Omental fat pad (tissue), 3 donors: ENCODE measurements at regions not wholly inside any gene's neighbourhood (a gene's known extent, or its start where the extent isn't known, plus 50 kb on each side); places are given as distances from the start of the nearest gene placed in this dataset.

Experiments used
- ATAC-seq: fragments of 150-250 bp; one replicate; pipeline ENCODE4 v1.9.1; 2016; ENCODE audit warnings: mild to moderate bottlenecking, moderate library complexity; ENCODE audit not compliant: low FRiP score
- DNase-seq: peaks from one replicate; pipeline ENCODE4 v3.0.0-alpha.2; 2019; ENCODE audit warnings: low spot score
- TF ChIP-seq, protein P1 (sequence below), 3 donors: fragments of 450-650 bp; IDR thresholded peaks; one replicate each; pipeline ENCODE4 v1.5.1; 2016 to 2017; ENCODE audit warnings: antibody characterized with exemption in 3 of 3, mild to moderate bottlenecking in 3 of 3, moderate library complexity in 2 of 3

DNA sequence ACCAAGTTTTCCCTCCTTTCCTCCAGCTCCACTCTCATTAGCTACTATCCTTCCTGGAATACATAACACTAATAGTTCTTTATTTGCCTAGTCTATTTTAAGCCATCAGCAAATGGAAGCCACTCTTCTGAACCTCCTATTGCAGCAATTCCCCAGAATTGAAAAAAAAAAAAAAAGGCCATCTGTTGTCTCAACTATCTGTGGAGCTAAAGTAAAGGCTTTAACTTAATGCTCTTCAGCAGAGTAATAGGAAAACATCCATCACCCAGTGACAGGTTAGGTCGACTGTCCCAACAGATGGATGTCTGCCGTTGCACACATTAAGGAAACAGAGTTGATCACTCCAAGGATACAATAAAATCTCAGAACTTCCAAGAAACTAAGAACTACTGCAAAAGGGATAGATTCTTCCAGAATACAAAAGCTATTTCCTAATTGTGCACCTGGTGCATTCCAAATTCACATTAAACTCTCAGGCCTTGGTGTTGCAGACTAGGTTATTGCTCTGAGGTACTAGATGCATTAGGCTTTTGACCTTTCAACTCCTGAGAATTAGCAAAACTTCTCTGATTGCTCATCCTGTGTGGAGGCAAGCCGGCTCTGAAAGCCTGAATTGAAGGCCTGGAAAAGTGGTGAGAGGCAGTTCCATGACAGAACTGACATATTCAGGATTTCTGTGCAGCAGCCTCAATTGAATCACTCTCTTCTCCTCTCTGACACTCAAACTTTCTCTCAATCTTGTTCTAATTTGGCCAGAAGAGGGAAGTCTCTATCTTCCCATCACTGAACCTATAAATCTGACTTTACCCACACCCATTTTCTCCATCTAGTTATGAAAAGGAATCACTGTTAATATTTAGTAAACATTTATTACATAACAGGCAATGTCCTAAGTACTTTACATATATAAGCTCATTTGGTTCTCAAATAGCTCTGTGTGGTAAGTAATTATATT lies 238.4 kb upstream of the HMGA2 start:
- TF ChIP-seq, protein P1, sequence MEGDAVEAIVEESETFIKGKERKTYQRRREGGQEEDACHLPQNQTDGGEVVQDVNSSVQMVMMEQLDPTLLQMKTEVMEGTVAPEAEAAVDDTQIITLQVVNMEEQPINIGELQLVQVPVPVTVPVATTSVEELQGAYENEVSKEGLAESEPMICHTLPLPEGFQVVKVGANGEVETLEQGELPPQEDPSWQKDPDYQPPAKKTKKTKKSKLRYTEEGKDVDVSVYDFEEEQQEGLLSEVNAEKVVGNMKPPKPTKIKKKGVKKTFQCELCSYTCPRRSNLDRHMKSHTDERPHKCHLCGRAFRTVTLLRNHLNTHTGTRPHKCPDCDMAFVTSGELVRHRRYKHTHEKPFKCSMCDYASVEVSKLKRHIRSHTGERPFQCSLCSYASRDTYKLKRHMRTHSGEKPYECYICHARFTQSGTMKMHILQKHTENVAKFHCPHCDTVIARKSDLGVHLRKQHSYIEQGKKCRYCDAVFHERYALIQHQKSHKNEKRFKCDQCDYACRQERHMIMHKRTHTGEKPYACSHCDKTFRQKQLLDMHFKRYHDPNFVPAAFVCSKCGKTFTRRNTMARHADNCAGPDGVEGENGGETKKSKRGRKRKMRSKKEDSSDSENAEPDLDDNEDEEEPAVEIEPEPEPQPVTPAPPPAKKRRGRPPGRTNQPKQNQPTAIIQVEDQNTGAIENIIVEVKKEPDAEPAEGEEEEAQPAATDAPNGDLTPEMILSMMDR (IDR thresholded peaks at IDR 0.05) = no peak
- no peak for DNase-seq

DNA sequence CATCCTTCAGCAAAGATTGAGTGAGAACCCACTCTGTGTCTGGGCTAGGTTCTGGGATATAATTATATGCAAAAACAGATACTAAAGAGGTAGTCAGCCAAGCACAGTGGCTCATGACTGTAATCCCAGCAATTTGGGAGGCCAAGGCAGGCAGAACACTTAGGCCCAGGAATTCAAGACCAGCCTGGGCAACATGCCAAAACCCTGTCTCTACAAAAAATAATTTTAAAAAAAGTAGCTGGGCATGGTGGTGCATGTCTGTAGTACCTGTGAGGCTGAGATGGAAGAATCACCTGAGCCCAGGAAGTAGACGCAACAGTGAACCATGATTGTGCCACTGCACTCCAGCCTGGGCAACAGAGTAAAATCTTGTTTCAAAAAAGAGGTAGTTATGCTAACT lies 237.5 kb upstream of the HMGA2 start:
- DNase-seq (no peak), ATAC-seq (no peak)
- TF ChIP-seq, protein P1 (IDR thresholded peaks at IDR 0.05) = no peak

More for the DNA sequence above, 238.4 kb upstream of the HMGA2 start:
- no peak for ATAC-seq

DNA sequence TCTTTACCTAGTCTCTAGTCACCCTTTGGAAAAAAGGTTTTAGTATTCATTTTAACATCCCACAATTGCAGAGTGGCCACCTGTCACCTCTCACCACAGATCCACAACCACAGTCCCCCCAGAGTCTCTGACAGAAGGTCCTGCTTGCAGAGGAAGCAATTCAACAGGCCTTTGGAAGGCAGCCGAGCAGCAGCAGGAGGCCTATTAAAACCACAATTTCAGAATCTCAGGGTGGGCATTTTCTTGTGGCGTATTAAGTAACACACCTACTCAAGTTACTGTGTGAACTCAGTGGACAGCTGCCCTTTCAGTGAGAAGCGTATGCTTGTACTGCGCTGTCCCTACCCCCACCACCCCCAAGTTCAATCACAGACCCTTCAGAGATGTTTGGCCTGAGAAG lies 234.0 kb upstream of the HMGA2 start:
- no peak for DNase-seq
- TF ChIP-seq, protein P1 (IDR thresholded peaks at IDR 0.05) = no peak
- no peak for ATAC-seq

DNA sequence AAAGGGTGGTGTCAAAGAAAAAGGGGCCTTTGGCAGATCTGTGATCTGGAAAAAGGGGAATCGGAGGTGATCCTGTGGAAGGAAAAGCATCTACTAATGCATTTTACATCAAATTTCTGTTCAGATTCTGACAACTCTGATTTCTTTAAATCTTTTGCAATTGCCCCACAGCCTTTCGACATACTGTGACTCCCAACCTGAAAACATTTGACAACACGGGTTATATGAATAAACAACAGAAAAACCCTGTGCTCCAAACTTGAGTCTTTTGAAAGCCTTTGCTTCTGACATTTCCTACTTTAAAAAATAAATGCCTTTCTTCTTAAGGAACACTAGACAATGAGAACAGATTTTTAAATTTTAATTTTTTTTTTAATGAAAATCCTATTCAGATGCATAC lies 231.9 kb upstream of the HMGA2 start:
- TF ChIP-seq, protein P1 (IDR thresholded peaks at IDR 0.05) = no peak
- no peak for ATAC-seq

DNA sequence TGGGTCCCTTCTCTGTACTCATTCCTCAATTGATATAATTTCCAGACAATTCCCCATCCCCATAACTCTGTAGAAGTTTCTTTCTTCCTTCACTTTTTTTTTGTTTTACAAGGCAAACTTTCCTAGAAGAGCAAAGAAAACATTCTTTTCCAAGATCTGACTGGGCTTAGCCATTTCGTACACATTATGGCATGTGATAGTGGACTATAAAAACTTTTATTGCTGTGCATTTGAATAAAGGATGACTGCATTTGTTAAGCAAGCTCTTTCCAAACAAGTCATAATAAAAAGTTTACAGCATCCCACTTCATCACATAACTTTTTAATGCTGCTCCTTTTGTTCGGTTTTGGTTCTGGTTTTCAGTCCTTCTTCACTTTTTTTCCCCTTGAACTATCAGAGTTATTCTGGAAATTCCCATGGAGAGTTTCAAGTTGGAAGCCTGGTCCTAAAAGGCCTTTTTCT lies 231.0 kb upstream of the HMGA2 start:
- ATAC-seq (no peak), DNase-seq (no peak)
- TF ChIP-seq, protein P1 (IDR thresholded peaks at IDR 0.05) = no peak

More for the DNA sequence above, 231.9 kb upstream of the HMGA2 start:
- DNase-seq = no peak

DNA sequence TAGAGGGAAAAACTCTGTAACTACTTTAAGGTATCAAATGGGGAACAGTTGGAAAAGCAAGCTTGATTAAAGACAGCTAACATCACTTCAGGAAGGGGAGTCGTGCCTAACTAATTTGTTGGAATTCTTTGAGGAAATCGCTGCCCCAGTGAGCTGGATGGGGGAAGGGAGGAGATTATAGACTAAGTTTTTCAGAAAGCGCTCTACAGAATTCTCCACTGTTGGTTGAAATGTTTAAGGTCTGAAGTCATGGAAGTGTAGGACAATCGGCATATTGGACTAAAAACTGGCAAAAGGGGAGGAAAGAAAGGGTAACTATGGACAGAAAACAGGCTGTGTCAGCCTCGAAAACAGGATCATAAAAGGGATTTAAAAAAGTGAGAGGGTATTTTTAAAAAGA lies 229.9 kb upstream of the HMGA2 start:
- TF ChIP-seq, protein P1 (IDR thresholded peaks at IDR 0.05) = no peak
- DNase-seq (no peak), ATAC-seq (no peak)
